HG02943 (cell line): ENCODE measurements at regions not wholly inside any gene's neighbourhood (a gene's known extent, or its start where the extent isn't known, plus 50 kb on each side); places are given as distances from the start of the nearest gene placed in this dataset.

ENCODE experiments used
- ATAC-seq: cut with Tn5 transposase; IDR thresholded peaks from one replicate; pipeline ENCODE4 v1.9.1; 2021; ENCODE audit warnings: mild to moderate bottlenecking, low read depth, moderate library complexity; ENCODE audit not compliant: unreplicated experiment

DNA sequence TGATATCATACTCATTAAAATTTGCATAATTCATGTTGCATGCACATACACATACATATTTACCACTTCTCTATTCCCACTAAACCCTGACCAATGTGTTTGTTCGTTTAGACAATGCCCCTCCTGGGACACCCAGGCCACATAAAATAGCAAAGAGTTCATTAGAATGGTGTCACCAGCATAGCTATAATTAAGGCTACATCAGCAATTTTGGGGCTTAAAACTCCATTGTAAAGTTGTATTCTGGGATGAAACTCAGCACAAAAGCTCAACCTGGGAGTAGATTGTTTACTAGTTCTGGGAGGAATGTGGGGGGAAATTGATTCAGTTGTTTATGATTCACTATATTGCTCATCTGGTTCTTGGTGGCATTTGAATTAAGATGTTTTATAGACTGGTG is 522.2 kb upstream of the SUCLG2 start:
- no peak for ATAC-seq

DNA sequence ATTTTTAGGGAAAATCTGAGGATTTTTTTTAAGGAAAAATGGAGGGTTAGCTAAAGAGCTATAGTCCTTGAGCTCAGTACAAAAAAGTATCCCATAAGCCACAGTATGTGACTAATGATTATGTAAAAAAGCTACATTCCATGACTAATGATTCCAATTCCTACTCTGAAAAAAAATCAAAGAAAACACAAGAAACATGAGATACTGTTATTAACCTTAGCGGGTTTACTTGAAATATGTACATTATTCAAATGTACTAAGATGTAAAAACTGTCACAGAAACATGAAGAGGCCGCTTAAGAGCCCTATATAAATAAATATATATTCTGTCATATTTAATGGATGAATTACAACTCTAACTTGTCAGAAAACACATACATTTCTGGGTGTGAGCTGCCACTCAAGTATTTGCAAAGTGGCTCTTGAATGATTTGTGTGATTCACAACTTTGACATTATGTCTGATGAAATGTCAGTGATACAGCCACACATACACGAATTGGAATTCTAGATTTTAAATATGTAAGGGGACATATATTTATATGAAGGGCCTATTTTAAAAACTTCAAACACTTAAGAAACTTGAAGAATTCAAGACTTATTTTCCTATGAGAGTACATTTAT is 518.7 kb upstream of the SUCLG2 start:
- no peak for ATAC-seq

DNA sequence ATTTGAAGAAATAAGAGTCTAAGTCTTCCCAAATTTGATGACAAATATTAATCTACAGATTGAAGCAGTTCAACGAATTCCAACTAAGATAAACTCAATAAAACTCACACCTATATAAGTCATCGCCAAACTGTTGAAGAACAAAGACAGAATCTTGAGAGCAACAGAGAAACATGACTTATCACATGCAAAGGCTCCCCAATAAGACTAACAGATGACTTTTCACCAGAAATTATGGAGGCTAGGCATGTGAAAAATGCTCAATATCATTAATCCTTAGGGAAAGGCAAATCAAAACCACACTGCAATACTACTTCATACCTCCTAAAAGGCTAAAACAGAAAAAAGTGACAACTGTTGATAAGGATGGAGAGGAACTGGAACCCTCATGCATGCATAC is 517.6 kb upstream of the SUCLG2 start:
- ATAC-seq = no peak

- ATAC-seq = no peak
Measured at GRCh38 chr3:68163968-68164367, 509.6 kb upstream of the SUCLG2 start.

- ATAC-seq = no peak
Measured at GRCh38 chr3:68163062-68163461, 508.6 kb upstream of the SUCLG2 start.

- ATAC-seq = no peak
Measured at GRCh38 chr3:68162644-68163043, 508.2 kb upstream of the SUCLG2 start.

DNA sequence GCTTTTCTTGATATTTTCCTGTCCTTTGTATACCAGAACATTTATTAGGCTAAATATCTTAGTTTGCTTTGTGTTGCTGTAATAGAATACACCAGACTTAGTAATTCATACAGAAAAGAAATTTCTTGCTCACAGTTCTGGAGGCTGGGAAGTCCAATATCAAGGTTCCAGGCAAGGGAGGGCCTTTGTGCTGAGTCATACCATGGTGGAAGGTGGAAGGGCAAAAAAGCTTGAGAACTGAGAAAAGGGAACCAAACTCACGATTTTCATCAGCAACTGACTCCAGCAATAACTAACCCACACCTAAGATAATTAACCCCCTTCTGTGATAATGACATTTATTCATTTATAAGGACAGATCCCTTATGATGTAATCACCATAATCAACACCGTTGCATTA is 496.9 kb upstream of the SUCLG2 start:
- no peak for ATAC-seq

DNA sequence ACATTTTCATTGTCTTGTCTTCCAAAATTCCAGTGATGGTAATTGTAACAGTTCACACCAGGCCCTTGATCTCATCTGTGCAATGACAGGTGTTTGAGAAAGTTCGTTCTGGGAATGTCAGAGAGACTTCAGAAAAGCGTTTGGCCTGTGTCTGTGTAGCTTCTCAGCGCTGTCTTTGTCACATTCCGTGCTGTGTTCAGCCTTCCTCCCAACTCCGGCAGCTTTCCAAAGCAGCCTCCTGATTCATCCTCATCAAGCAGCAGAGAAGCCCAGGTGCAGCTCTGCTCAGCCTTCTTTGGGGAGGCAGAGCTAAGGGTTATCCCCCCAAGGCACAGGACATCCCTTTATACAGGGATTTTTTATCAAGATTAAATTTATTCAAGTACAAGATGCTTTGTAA is 494.0 kb upstream of the SUCLG2 start:
- ATAC-seq = no peak

DNA sequence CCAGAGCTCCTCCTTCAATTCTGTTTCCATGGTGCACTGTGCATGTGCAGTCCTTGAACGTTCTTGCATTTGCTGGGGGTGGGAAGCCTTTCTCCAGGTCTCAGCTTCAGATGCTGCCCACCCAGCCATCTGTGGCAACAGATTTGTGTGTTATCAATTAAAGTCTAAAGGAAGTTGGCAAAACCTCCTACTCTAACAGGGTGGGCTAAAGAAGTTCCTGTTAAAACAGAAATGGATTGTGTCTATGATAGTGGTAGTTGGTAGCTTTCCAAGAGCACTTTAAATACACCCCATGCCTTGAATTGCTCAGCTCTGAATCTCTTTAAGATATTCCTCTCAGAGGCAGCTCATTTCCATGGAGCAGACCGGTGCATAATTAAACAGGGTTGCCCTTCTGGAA is 488.0 kb upstream of the SUCLG2 start:
- ATAC-seq = no peak

GRCh38 chr3:68139897-68140296 is 485.5 kb upstream of the SUCLG2 start:
- no peak for ATAC-seq

DNA sequence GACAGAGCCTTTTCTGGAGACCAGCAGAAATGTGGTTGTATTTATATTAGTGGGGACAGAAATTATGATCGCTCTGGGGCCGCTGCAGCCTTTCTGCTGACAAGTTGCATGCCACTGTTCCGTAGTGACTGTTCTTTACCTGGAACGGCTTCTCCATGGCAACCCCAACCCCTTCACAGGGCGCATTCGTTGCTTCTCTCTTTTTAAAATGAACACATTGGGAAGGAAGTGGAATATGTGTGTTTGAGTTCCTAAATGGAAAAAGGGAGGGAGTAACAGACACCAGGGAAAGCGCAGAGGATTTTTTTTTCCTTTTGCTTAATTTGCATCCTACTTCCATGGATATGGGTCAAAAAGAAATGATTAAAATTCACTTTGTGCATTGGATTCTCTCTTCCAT is 482.0 kb upstream of the SUCLG2 start:
- ATAC-seq = no peak

DNA sequence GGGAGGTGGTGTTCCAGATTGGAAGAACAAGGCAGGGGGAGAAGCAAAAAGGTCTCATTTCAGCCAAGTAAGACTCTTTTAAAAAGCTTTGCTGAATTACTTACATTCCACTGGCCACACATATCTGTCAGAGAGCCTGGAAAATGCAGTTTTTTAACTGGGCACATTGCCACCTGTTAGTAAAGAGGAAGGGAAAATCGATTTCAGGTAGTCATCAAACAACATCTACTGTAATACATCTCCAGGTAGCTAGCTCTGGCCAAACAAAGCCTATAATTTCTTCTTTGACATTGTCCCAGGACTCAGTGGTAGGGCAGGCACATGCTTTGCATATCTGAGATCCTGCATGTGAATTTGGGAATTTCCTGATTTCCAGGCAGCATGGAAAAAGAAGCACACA is 480.7 kb upstream of the SUCLG2 start:
- ATAC-seq = no peak

DNA sequence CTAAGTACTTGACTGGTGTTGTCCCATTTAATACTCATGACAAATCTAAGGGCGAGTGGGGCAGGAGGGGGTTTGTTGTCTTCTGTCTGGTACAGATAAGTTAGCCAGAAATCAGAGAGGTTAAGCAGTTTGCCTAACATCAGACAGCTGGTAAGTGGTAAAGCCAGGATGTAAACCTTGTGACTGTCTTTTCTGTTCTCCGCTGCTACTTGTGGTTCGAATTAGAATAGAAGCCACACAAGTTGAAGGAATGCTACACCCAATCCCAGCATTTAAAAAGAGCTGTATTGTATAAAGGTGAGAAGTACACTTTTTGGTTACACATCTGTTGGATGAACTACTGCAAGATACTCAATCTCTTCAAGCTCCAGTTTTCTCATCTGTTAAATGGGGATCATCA is 474.7 kb upstream of the SUCLG2 start:
- ATAC-seq = no peak

DNA sequence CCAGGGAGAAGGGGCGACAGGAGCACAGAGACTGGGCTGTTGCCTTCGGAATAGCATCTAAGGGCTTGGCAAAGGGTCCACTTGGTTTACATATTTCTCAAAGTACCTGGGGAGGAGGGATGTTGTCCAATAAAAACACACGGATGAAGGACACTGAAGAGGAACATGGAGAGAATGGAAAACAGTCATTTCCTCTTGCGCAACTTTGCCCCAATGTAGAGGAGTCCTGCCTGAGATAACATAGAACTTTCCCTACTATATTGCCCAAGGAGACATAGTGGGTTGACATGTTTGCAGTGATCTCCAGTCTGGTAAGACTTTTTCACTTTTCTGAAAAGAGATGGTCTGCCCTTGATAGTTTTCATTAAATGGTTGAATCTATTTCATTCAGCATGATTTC is 468.8 kb upstream of the SUCLG2 start:
- ATAC-seq = no peak

DNA sequence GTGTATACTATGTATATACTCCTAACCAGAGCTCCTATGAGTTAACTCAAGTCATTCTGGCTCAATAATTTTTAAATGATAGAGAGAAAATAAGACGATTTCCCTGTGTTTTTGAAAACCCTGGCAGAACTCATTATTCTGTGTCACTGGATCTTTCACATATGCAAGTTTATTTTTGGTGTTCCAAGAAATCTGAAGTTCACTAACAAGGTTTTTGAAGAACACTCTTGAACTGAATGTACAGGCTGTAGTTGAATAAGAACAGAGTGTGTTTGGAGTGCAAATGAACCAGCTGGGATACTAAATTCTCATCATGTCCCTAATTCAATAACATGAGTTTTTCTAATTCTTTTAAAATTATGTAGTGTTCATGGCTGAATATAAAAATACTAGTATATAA is 466.9 kb upstream of the SUCLG2 start:
- no peak for ATAC-seq

DNA sequence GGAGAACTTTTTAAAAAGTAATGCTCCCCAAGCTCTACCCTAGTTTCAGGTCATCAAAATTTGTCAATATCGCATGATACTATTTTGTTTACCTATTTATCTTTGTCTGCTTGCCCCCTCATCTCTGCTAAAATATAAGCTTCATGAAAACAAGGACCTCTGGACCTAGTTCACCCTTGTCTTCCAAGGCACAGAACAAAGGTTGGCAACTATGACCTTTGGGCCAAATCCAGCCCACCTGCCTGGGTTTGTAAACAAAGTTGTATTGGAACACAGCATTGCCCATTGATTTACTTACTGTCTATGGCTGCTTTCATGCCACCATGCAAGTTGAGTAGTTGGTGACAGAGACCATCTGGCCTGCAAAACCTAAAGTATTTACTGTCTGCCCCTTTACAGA is 462.2 kb upstream of the SUCLG2 start:
- ATAC-seq = no peak

GRCh38 chr3:68103811-68104210 is 449.4 kb upstream of the SUCLG2 start:
- no peak for ATAC-seq

- ATAC-seq = no peak
Measured at GRCh38 chr3:68090571-68090970, 436.2 kb upstream of the SUCLG2 start.

DNA sequence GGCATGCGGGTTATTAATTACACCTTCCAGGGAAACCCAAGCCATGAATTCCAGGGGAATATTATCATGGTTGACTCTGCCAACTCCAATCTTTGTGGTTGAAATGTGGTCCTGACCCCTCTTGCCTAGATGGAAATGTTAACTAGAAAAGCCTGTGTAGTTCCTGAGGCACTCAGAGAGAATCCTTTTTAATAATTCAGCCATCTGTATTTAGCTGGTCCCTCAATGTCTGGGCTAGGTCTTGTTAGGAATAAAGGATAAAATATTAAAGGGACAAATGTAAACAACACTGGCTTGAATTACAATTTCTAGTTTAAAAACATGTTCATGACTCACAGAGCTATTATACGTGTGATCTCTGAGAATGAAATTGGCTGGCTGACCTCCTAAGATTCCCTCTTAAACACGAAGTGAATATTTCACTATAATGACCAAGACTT is 435.2 kb upstream of the SUCLG2 start:
- ATAC-seq = no peak

DNA sequence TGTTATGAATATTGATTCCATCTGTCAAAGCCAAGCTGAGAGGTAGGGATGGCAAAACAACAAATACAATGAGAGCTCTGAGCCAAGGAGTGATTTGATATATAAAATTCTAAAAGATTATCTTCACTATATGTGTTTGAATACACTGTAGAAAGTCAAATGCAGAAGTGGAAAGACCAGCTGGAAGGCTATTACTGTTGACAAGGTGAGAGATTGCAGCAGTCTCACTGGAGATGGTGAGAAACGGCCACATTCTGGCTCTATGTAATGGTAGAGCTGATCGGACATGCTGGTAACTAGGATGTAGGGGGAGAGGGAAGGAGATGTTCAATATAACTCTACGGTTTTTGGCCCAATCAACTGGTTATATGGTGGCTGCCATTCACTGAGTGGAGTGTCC is 434.2 kb upstream of the SUCLG2 start:
- no peak for ATAC-seq

DNA sequence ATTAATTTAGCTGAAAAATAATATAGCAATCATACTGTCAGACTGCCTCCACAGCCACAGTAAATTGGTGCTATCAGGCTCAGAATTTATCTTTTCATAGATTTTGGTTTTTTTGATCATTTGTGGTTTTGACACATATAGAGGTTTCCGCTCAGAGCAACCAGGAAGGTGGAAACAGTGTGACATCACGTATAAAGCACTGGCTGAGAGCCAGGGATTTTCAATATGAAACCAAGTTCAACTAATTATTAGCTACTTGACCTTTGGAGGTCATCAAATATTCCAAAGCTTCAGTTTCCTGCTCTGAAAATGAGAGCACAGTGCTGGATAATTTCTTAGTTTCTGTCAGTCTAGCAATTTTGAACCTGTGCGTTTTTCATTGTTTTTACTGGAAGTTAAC is 433.8 kb upstream of the SUCLG2 start:
- ATAC-seq = no peak

GRCh38 chr3:68072062-68072461 is 417.6 kb upstream of the SUCLG2 start:
- no peak for ATAC-seq

- ATAC-seq = no peak
Measured at GRCh38 chr3:68070186-68070585, 415.8 kb upstream of the SUCLG2 start.
